ENCODE measurements at regions not wholly inside any gene's neighbourhood (a gene's known extent, or its start where the extent isn't known, plus 50 kb on each side); places are given as distances from the start of the nearest gene placed in this dataset.
"Not testable (repeated sequence)": the region's sequence is repeated elsewhere in the genome, so short reads cannot be mapped to it uniquely, and the experiment has no call there.

- no peaks in the 10 kb centered on the region for H3K79me2 ChIP-seq (ENCODE audit: insufficient read depth, low read length)
- H3K4me1 ChIP-seq (ENCODE audit: insufficient read depth, low read length): no peaks in the 10 kb centered on the region
- H3K9ac ChIP-seq (ENCODE audit: low read depth, low read length): no peak overlapping the region
- no peak for ATAC-seq (ENCODE audit: insufficient read depth, low read depth)
- no peaks in the 10 kb centered on the region for H3K36me3 ChIP-seq (ENCODE audit: insufficient read depth, low read length)
- H3K4me3 ChIP-seq (ENCODE audit: low read depth in 1 of 2, low read length in 2 of 2): no peak overlapping the region
- no peaks in the 10 kb centered on the region for H3K9me3 ChIP-seq (ENCODE audit: insufficient read depth, low read length, severe bottlenecking)
- H4K20me1 ChIP-seq (ENCODE audit: insufficient read depth, low read length): no peaks in the 10 kb centered on the region
- no peak overlapping the region for H2AFZ ChIP-seq (ENCODE audit: low read depth, low read length)
- TF ChIP-seq, protein P1, sequence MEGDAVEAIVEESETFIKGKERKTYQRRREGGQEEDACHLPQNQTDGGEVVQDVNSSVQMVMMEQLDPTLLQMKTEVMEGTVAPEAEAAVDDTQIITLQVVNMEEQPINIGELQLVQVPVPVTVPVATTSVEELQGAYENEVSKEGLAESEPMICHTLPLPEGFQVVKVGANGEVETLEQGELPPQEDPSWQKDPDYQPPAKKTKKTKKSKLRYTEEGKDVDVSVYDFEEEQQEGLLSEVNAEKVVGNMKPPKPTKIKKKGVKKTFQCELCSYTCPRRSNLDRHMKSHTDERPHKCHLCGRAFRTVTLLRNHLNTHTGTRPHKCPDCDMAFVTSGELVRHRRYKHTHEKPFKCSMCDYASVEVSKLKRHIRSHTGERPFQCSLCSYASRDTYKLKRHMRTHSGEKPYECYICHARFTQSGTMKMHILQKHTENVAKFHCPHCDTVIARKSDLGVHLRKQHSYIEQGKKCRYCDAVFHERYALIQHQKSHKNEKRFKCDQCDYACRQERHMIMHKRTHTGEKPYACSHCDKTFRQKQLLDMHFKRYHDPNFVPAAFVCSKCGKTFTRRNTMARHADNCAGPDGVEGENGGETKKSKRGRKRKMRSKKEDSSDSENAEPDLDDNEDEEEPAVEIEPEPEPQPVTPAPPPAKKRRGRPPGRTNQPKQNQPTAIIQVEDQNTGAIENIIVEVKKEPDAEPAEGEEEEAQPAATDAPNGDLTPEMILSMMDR (IDR thresholded peaks at IDR 0.05; ENCODE audit: borderline replicate concordance, extremely low read depth, low read length, poor library complexity, severe bottlenecking): no peak
- no peak for TF ChIP-seq EZH2 (IDR thresholded peaks at IDR 0.05; ENCODE audit: borderline replicate concordance, low read depth, low read length, severe bottlenecking)
- H3K27ac ChIP-seq (ENCODE audit: low read length): no peak overlapping the region
- DNase-seq: no peak
- no peak overlapping the region for H3K4me2 ChIP-seq (ENCODE audit: insufficient read depth, low read length)
- no peaks in the 10 kb centered on the region for H3K27me3 ChIP-seq (ENCODE audit: insufficient read depth, low read length, poor library complexity)
These were observed 103.8 kb upstream of the LANCL2 start for GRCh38 chr7:55261386-55261770.

DNA sequence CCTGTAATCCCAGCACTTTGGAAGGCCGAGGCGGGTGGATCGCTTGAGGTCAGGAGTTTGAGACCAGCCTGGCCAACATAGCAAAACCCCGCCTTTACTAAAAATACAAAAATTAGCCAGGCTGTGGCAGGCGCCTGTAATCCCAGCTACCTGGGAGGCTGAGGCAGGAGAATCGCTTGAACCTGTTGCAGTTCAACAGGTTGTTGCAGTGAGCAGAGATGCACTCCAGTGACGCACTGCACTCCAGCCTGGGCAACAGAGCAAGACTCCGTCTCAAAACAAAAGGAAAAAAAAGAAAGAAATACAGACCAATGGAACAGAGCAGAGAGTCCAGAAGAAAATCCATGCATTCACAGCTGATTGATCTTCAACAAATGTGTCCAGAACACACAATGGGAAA, 99.8 kb upstream of the LANCL2 start:
- not testable (repeated sequence) for H3K27ac ChIP-seq (ENCODE audit: low read length); H3K9me3 ChIP-seq (ENCODE audit: insufficient read depth, low read length, severe bottlenecking); H2AFZ ChIP-seq (ENCODE audit: low read depth, low read length); H4K20me1 ChIP-seq (ENCODE audit: insufficient read depth, low read length); H3K4me2 ChIP-seq (ENCODE audit: insufficient read depth, low read length); H3K4me1 ChIP-seq (ENCODE audit: insufficient read depth, low read length); H3K4me3 ChIP-seq (ENCODE audit: low read depth in 1 of 2, low read length in 2 of 2); DNase-seq; H3K9ac ChIP-seq (ENCODE audit: low read depth, low read length); H3K79me2 ChIP-seq (ENCODE audit: insufficient read depth, low read length); ATAC-seq (ENCODE audit: insufficient read depth, low read depth); H3K27me3 ChIP-seq (ENCODE audit: insufficient read depth, low read length, poor library complexity); H3K36me3 ChIP-seq (ENCODE audit: insufficient read depth, low read length)

- H3K27me3 ChIP-seq (ENCODE audit: insufficient read depth, low read length, poor library complexity): peaks cover 7% of the 10 kb centered on the region
- no peaks in the 10 kb centered on the region for H3K4me1 ChIP-seq (ENCODE audit: insufficient read depth, low read length)
- H3K4me2 ChIP-seq (ENCODE audit: insufficient read depth, low read length): no peak overlapping the region
- TF ChIP-seq, protein P1 (IDR thresholded peaks at IDR 0.05; ENCODE audit: borderline replicate concordance, extremely low read depth, low read length, poor library complexity, severe bottlenecking): no peak
- TF ChIP-seq EZH2 (IDR thresholded peaks at IDR 0.05; ENCODE audit: borderline replicate concordance, low read depth, low read length, severe bottlenecking): no peak
- no peaks in the 10 kb centered on the region for H3K36me3 ChIP-seq (ENCODE audit: insufficient read depth, low read length)
- H4K20me1 ChIP-seq (ENCODE audit: insufficient read depth, low read length): no peaks in the 10 kb centered on the region
- no peak overlapping the region for H2AFZ ChIP-seq (ENCODE audit: low read depth, low read length)
- H3K9ac ChIP-seq (ENCODE audit: low read depth, low read length): no peak overlapping the region
- DNase-seq (no peak), ATAC-seq (ENCODE audit: insufficient read depth, low read depth) (no peak)
- H3K9me3 ChIP-seq (ENCODE audit: insufficient read depth, low read length, severe bottlenecking): no peaks in the 10 kb centered on the region
- no peaks in the 10 kb centered on the region for H3K79me2 ChIP-seq (ENCODE audit: insufficient read depth, low read length)
- H3K4me3 ChIP-seq (ENCODE audit: low read depth in 1 of 2, low read length in 2 of 2): no peak overlapping the region
- no peak overlapping the region for H3K27ac ChIP-seq (ENCODE audit: low read length)
These were observed 99.1 kb upstream of the LANCL2 start for GRCh38 chr7:55265836-55266642.

GRCh38 chr7:55271069-55271626, 94.0 kb upstream of the LANCL2 start:
- Histone ChIP-seq H3K36me3 (ENCODE audit: insufficient read depth, low read length) (no peaks in the 10 kb centered on the region), H3K4me3 (ENCODE audit: low read depth in 1 of 2, low read length in 2 of 2) (no peak overlapping the region), H3K27ac (ENCODE audit: low read length) (no peak overlapping the region), H3K79me2 (ENCODE audit: insufficient read depth, low read length) (no peaks in the 10 kb centered on the region), H3K9ac (ENCODE audit: low read depth, low read length) (no peak overlapping the region), H3K27me3 (ENCODE audit: insufficient read depth, low read length, poor library complexity) (peaks cover 16% of the 10 kb centered on the region), H4K20me1 (ENCODE audit: insufficient read depth, low read length) (no peaks in the 10 kb centered on the region; the same call in 1 of the 2 replicates), H3K4me1 (ENCODE audit: insufficient read depth, low read length) (no peaks in the 10 kb centered on the region), H2AFZ (ENCODE audit: low read depth, low read length) (no peak overlapping the region), H3K9me3 (ENCODE audit: insufficient read depth, low read length, severe bottlenecking) (no peaks in the 10 kb centered on the region), H3K4me2 (ENCODE audit: insufficient read depth, low read length) (no peak overlapping the region)
- no peak for DNase-seq
- TF ChIP-seq, protein P1 (IDR thresholded peaks at IDR 0.05; ENCODE audit: borderline replicate concordance, extremely low read depth, low read length, poor library complexity, severe bottlenecking): peak; percentile 44
- TF ChIP-seq EZH2 (IDR thresholded peaks at IDR 0.05; ENCODE audit: borderline replicate concordance, low read depth, low read length, severe bottlenecking): no peak
- no peak for ATAC-seq (ENCODE audit: insufficient read depth, low read depth)
